Right lobe of liver (tissue), 6 donors: ENCODE measurements at regions not wholly inside any gene's neighbourhood (a gene's known extent, or its start where the extent isn't known, plus 50 kb on each side); places are given as distances from the start of the nearest gene placed in this dataset.

Experiments used
- ATAC-seq, 4 donors: fragments of 200-7000 bp; cut with Tn5 transposase; one replicate each; pipeline ENCODE4 v1.9.1; 2020; ENCODE audit warnings: mild to moderate bottlenecking in 4 of 4, moderate library complexity in 4 of 4
- DNase-seq, 3 donors: peaks; one replicate each; pipeline ENCODE4 v3.0.0-alpha.2; 2020
- H3K27ac ChIP-seq, 3 donors: fragments of 200-600 bp; one replicate each; pipeline ENCODE4 v1.8.0; 2022
- H3K27me3 ChIP-seq, 2 donors: fragments of 200-600 bp; one replicate each; pipeline ENCODE4 v1.8.0; 2022
- H3K36me3 ChIP-seq, 4 donors: fragments of 200-600 bp; sonication (generic) in 1 of 4; one replicate each; pipeline versions ENCODE4 v1.5.1 to v1.8.0; 2017 to 2022; ENCODE audit warnings: control low read depth in 1 of 4
- H3K4me1 ChIP-seq, 4 donors: fragments of 200-600 bp; sonication (generic) in 1 of 4; one replicate each; pipeline versions ENCODE4 v1.5.1 to v1.8.0; 2017 to 2022; ENCODE audit warnings: control low read depth in 1 of 4
- H3K4me3 ChIP-seq, 3 donors: fragments of 200-600 bp; one replicate each; pipeline ENCODE4 v1.8.0; 2022
- H3K9me3 ChIP-seq, 4 donors: fragments of 200-600 bp; sonication (generic) in 1 of 4; one replicate each; pipeline versions ENCODE4 v1.5.1 to v1.8.0; 2017 to 2022; ENCODE audit warnings: control low read depth in 1 of 4
- POLR2A ChIP-seq: fragments of 450-650 bp; IDR thresholded peaks from one replicate; pipeline ENCODE4 v1.6.1; 2017; ENCODE audit warnings: antibody characterized with exemption, mild to moderate bottlenecking
- WGBS: methylation state at CpG from one replicate; pipeline ENCODE4 v1.1.6; 2018; ENCODE audit warnings: low coverage, low lambda C conversion rate; ENCODE audit not compliant: insufficient coverage; ENCODE audit errors: missing lambda C conversion rate; 5-methylcytosine and 5-hydroxymethylcytosine counted together
- intact Hi-C, 2 donors: fragments of 100-400 bp; cut with DNase I; formaldehyde crosslinking; loops; one replicate each; pipeline versions ENCODE4 v1.11.2 to v1.14.1; 2022
- TF ChIP-seq, protein P1 (sequence below), 4 donors: fragments of 200-600 bp in 3 of 4; fragments of 450-650 bp in 1 of 4; IDR thresholded peaks; one replicate each; pipeline versions ENCODE4 v1.5.1 to v1.8.0; 2016 to 2022; ENCODE audit warnings: antibody characterized with exemption in 4 of 4, mild to moderate bottlenecking in 2 of 4
- donor health status: DM: no; HTN: yes; CAD: no.
- donor health status: DM: no; HTN: no; CAD: no.
- donor health status: DM: no; HTN: no; CAD: no.
- donor health status: DM: no; HTN: yes; CAD: no.
- donor health status: DM: no; HTN: yes; CAD: no.

DNA sequence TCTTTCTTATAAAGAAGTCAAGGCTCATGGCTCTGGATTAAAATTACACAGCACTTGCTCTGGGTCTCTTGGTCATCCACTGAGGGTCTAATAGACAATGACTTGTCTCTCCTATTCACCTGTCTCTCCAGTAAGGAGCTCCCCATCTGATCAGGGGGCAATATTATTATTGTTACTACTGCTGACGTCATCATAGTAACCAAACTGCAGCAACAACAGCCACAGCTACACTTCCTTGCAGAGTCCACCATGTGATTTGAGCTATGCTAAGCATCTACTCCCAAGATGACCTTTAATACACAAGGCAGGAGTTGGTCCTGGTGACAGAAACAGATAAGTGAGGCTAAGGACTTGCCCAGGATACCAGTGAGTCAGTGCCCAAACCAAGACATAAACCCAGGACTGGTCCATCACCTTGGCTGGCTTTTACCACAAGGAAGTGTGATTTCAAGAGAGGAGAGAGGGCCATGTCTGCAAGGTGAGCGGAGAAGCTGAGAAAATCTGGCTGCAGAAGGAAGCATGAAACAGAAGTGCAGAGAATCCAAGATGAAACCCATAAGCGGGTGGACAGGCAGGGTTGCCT is 602.5 kb downstream of the PTPRU start:
- intact Hi-C loops: no loop called here
- H3K4me3 ChIP-seq: no peak overlapping the region
- no peak for DNase-seq

DNA sequence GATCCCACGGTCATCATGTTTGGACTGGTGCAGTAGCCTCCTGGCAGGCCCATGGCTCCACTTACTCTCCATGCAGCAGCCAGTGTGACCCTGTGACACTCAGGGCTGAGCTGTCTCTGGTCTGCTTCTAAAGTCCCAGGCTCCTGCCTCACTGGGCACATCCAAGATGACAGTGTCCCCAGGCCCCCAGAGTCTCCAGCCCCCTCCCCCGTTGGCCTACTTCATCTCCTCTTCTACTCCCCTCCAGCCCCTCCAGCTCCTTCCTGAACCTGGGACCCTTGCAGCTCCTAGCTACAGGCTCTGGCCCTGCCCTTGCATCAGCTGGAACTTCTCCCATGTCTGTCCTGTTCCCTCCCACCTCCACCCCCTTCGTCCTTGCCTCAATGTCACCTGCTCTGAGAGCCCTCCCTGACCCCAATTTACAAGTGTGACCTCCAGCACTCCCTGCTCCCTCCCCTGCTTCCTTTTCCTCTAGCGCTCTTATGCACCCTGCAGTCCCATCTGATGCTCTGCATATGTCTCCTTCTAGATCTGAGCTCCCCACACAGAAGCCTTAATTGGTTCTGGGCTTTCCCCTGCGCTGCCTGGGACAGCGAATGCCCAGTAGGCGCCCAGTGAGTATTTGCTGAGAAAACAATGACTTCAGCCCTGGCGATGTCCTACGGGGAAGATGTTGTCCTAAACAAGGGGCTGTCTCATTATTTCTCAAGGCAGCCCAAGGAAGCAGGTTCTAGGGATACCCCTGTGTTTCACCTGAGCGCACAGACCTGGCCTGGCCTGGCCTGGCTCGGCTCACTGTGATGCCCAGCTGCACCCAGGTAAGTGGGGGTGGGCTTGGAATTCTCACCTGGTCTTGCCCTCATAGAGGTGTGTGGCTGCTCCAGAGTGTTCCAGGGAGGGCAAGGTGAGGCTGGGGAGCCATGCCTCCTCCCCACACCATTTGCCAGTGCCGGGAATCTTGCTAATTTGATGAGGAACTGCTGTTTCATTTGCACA is 600.6 kb downstream of the PTPRU start:
- no peaks in the 10 kb centered on the region for H3K9me3 ChIP-seq
- no peaks in the 10 kb centered on the region for H3K4me1 ChIP-seq
- H3K4me3 ChIP-seq: no peak overlapping the region
- no peak for TF ChIP-seq POLR2A
- TF ChIP-seq, protein P1, sequence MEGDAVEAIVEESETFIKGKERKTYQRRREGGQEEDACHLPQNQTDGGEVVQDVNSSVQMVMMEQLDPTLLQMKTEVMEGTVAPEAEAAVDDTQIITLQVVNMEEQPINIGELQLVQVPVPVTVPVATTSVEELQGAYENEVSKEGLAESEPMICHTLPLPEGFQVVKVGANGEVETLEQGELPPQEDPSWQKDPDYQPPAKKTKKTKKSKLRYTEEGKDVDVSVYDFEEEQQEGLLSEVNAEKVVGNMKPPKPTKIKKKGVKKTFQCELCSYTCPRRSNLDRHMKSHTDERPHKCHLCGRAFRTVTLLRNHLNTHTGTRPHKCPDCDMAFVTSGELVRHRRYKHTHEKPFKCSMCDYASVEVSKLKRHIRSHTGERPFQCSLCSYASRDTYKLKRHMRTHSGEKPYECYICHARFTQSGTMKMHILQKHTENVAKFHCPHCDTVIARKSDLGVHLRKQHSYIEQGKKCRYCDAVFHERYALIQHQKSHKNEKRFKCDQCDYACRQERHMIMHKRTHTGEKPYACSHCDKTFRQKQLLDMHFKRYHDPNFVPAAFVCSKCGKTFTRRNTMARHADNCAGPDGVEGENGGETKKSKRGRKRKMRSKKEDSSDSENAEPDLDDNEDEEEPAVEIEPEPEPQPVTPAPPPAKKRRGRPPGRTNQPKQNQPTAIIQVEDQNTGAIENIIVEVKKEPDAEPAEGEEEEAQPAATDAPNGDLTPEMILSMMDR (IDR thresholded peaks at IDR 0.05): no peak
- H3K36me3 ChIP-seq: no peaks in the 10 kb centered on the region
- ATAC-seq (peak in 1 of 4 donors; percentile 29), DNase-seq (no peak)
- 43% methylated on average over 10 of the region's 12 CpGs for WGBS
- intact Hi-C loops: no loop called here
- no peaks in the 10 kb centered on the region for H3K27me3 ChIP-seq
- H3K27ac ChIP-seq: no peak overlapping the region

More for the DNA sequence above, 602.5 kb downstream of the PTPRU start:
- no peaks in the 10 kb centered on the region for H3K9me3 ChIP-seq
- no peak overlapping the region for H3K27ac ChIP-seq
- no peak for ATAC-seq
- no peaks in the 10 kb centered on the region for H3K27me3 ChIP-seq
- no peaks in the 10 kb centered on the region for H3K36me3 ChIP-seq
- WGBS: 40% methylated on average over 2 of the region's 3 CpGs
- H3K4me1 ChIP-seq: no peaks in the 10 kb centered on the region
- no peak for TF ChIP-seq POLR2A
- TF ChIP-seq, protein P1 (IDR thresholded peaks at IDR 0.05): no peak

DNA sequence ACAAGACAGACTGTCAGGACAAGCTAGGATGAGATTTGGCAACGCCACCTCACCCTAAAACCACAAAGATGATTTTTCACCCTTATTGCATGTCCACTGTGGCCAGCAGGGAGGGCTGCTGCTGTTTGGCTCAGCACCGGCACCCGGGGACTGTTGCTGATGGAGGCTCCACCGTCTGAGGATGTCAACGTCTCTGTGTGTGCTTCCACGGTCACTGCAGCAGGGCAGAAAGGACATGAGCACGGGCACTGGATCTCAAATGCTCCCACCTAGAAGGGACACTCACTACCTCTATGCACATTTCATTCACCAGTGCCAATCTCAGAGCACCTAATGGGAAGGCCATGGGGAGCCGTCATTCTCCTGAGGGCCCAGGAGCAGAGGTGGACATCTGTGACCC is 599.6 kb downstream of the PTPRU start:
- Histone ChIP-seq H3K36me3 (no peaks in the 10 kb centered on the region), H3K9me3 (no peaks in the 10 kb centered on the region), H3K4me1 (no peaks in the 10 kb centered on the region), H3K4me3 (no peak overlapping the region), H3K27ac (no peak overlapping the region), H3K27me3 (no peaks in the 10 kb centered on the region)
- intact Hi-C loops: no loop called here
- no peak for DNase-seq
- WGBS: 27% methylated on average over 4 of the region's 8 CpGs
- TF ChIP-seq, protein P1 (IDR thresholded peaks at IDR 0.05): no peak
- TF ChIP-seq POLR2A: no peak
- no peak for ATAC-seq

DNA sequence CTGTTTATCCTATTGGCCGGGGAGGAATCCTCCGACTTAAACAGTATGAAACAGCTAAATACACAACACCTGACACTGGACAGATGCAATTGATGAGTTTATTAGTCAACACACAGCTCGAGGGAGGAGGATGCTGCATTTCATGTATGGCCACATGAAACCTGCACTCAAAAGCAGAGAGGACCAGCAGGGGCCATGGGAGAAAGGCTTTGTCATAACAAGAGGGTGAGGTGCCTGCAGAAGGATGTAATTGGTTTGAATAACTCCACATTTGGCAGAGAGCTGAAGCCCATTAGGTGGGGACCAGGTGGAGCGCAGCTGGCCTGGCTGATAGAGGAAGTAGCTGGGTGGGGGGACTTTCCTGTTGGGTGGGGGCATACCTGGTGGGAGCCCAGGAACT is 599.1 kb downstream of the PTPRU start:
- DNase-seq (no peak), ATAC-seq (no peak)
- Histone ChIP-seq H3K9me3 (no peaks in the 10 kb centered on the region), H3K4me1 (no peaks in the 10 kb centered on the region), H3K27me3 (no peaks in the 10 kb centered on the region), H3K4me3 (no peak overlapping the region), H3K36me3 (no peaks in the 10 kb centered on the region), H3K27ac (no peak overlapping the region)
- intact Hi-C loops: no loop called here
- WGBS: 34% methylated on average over 4 of the region's 4 CpGs
- no peak for TF ChIP-seq POLR2A
- TF ChIP-seq, protein P1 (IDR thresholded peaks at IDR 0.05): no peak
